ENCODE measurements at regions not wholly inside any gene's neighbourhood (a gene's known extent, or its start where the extent isn't known, plus 50 kb on each side); places are given as distances from the start of the nearest gene placed in this dataset.

DNA sequence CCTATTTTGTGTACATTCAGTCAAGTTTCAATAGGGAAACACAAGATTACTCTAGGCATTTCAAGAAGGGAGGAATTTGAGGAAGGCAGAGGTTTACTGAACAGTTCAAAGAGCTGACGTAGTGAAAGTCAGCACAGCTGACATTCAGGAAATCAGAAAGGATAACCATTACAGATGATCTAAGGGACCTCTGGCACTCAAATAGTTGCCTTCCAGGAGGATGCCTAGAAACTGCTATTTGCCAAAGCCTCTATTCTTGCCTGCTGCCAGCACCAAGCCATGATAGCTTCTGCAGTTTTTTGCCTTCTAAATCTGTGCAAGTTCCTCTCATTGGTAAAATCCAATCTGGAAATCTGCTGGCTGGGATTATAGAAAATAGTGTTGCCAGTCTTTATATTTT, 373.1 kb downstream of the CSNK1G3 start:
- DNase-seq = no peak

DNA sequence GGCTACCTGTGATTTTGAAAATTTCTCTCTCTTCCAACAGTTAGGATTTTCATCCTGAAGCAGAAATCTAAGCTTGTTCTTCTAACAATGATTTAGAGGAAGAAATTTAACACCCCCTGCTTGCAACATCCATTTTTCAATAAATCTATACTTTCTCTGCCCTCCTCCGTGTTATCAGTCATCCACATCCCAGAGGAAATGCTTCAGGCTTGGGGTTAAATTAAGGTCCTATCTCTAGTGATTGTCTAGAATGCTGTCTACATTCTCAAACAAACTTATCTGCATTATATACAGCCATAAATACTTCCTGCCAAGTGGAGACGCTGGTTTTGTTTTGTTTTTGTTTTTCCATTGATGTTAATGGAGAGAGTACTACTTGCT, 371.0 kb downstream of the CSNK1G3 start:
- DNase-seq = no peak

DNA sequence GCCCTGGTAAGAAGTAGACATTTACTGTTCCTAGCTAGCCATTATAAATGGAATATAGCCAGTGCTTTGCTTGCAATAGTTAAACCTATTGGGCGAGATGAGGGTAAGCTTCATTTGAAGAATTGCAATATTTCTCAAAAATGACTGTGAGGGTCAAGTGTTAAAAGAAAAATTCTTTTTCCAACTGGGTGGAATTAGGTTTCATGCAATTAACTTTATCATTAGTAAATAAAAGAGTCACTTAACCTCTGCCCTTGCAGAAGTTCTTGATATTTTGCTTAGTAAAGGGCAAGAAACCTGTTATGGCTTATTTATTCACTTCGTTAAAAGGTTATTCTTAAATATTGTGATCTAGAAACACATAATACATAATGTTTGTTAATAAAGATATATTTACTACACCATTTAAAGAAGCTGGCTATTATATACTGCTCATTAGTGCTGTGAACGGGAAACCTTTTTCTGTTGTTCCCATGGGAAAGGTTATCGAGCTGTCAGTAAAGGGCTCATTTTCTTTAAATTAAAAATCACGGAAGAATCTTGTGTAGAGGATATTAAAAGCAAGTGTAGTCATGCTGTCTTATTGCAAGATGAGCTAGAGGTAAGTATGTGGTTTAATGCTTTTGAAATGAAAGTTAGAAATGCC, 370.5 kb downstream of the CSNK1G3 start:
- DNase-seq = no peak

- no peak for DNase-seq
Measured at GRCh38 chr5:123881759-123882244, 369.8 kb downstream of the CSNK1G3 start.

DNA sequence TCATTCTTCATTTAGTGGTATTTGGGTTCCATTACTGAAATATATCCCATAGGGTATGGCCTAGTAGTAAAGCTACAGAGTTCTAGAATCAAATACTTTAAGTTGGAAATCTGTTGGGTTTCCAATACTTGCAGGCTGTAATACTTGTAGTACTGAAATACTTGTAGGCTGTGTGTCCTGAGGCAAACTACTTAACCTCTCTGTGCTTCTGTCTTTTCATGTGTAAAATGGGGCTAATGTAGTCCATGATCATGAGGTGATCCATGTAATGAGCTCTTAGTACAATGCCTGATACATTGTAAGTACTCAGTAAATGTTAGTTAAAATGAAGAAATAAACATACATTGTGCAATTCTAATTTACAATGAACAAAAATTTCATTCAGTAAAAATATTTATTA, 368.9 kb downstream of the CSNK1G3 start:
- DNase-seq = no peak

DNA sequence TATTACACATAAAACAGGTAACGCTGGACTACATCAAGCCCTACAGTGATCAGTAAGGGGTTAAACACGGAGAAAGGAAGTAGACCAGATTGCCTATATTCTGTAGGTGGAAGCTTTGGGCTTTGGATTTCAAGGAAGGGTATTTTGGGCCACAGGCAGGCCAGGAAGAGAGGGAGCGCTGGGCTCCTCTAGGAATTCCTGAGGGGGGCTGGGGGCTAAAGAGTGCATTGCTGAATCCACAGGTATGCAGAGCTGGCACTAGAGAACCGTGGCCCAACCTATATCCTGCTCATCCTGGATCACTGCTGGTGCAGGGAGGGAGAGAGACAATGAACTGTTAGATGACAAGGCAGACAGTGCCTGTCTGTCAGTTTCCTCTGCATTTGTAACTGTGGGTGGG, 367.1 kb downstream of the CSNK1G3 start:
- no peak for DNase-seq

GRCh38 chr5:123876276-123876790, 364.4 kb downstream of the CSNK1G3 start:
- no peak for DNase-seq

GRCh38 chr5:123875561-123876275, 363.7 kb downstream of the CSNK1G3 start:
- no peak for DNase-seq

DNA sequence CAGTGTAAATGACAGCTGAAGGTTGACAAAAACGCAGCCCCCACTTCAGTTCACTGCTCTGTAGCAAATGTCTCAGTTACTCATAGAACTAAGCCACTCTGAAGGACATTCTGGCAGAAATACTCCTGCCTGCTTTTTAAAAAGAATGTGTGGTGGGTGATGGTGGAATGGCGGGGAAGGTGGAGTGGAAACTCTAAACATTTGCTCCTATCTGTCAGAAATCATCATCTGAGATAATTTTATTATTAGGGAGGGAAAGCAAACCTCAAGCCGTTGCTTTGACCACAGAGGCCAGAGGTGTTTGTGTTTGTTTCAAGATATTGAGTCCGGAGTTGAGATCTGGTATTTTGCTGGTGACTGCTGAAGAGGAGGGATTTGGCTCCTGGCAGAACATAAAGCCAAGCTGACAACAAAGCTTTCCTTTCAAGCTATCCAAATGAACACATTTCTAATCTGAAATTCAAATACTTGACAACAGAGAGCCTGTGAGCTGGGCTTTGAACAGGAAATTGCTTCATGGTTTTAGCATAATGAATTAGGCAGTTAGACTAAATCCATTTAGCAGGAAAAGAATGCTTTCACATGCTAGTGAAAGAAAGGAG, 362.7 kb downstream of the CSNK1G3 start:
- DNase-seq = peak; percentile 5

- no peak for DNase-seq
Measured at GRCh38 chr5:123873846-123874245, 361.9 kb downstream of the CSNK1G3 start.

DNA sequence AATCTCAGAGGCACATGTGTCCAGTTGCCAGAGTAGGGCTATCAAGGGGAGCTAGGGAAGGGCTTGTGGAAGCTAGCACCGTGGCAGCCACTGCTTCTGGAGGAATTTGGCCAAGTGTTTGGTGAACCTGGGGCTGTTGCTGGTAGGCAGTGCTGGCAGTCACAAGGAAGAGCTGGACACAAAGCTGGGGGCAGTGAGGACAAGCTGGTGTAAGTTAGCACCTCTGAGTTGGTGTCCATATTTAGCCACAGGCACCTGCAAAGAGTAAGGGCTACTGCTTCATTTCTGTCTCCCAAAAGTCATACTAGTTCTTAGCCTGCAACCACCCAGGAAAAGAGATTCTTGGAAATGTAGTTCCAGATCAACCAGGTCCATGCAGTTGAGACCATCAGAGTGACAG, 359.4 kb downstream of the CSNK1G3 start:
- no peak for DNase-seq

DNA sequence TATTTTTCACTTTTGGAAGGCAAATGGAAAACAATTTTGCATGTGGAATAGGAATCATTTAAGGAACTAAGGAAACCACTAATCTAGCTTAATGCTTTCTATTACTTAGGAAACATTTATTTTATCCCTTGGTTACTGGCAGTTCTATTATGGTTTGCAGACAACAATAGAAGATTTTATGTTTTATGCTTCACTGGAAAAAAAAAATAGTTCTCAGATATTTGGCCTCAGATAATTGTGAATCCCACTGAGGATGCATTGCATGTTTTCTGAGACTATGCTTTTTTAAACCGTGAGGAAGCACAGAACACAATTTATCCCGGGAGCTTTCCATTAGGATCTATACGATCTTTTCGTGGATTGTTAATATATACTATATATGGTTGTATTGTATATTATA, 356.9 kb downstream of the CSNK1G3 start:
- DNase-seq = no peak

- DNase-seq = peak; percentile 12
Measured at GRCh38 chr5:123868267-123868666, 356.3 kb downstream of the CSNK1G3 start.

DNA sequence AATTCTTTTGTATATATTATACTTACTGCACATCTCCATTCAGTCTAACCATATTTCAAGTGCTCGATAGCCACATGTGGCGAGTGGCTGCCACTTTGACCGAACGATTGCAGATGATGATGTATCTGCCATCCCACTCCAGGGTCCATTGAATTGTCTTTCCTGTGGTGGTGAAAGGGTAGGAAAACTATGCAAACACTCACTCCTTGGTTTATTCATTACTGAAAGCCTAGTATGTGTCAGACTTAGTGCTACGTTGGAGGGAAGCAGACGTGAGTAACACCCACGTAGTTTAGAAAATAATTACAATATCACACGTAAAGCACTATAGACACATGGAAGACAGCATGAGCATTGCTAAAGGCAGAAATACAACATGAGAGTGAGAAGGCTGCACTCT, 353.7 kb downstream of the CSNK1G3 start:
- DNase-seq = no peak

- no peak for DNase-seq
Measured at GRCh38 chr5:123864578-123864977, 352.6 kb downstream of the CSNK1G3 start.

GRCh38 chr5:123858938-123859337, 347.0 kb downstream of the CSNK1G3 start:
- no peak for DNase-seq

GRCh38 chr5:123856766-123857165, 344.8 kb downstream of the CSNK1G3 start:
- no peak for DNase-seq

DNA sequence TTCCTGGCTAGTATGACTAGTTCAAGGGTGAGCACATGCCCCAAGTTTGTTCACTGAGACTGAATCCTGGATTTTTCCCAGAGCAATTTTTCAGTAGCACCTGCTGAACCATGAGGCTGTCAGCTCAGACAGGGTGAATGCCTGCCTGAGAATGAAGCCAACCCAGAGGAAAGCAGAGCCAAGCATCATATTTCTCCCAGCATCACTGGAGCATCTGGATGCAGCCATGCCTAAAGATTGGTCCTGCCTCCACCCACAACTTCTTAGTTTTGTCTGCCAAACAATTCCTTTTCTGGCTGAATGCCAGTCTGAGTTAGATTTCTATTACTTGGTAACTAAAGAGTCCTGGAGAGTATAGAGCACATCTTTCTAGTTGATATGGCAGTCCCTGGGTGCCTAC, 343.6 kb downstream of the CSNK1G3 start:
- no peak for DNase-seq

DNA sequence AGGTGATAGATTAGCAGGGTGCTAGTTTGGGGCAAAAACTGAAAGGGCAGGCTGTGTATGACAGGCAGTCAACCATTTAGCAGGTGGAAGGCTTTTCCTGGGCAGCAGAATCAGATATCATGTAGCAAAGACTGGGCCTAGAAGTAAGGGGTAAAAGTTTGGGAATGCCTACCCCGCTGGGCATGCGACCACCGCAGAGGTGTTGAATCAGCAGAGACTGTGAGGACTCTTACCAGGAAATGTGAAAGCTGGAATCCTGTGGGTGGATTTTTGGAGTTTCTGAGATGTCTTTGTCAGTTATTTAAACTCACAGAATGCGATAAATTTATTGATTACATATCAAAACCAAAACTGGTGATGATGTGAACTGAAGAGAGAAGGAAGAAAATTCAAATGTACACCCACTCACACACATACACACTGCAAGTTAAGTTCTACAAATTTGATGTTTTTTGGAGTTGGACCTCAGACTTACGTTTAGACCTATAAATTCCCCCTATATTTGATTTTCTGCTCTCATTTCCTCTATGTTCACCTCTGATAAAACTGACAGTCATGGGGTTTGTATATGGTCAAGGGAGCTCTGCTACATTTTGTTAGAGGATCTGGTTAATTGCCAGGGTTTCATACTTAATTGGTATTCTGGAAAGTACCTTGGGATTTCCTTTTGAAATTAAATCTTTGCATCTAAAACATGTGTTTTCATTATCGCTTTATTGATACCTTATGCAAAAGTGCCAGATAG, 333.6 kb downstream of the CSNK1G3 start:
- DNase-seq = no peak

DNA sequence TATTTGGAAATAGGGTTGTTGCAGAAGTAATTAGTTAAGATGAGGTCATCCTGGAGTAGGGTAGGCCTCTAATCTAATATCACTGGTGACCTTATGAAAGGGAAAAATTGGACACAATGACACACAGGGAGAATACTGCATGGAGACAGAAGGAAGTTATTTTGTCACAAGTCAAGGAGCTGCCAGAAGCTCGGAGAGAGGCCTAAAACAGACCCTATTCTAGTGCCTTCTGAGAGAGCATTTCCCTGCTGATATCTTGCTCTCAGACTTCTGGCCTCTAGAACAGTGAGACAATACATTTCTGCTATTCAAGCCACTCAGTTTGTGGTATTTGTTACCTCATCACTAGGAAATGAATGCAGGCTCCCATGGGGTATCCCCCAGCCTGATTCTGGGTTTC, 332.9 kb downstream of the CSNK1G3 start:
- DNase-seq = no peak

DNA sequence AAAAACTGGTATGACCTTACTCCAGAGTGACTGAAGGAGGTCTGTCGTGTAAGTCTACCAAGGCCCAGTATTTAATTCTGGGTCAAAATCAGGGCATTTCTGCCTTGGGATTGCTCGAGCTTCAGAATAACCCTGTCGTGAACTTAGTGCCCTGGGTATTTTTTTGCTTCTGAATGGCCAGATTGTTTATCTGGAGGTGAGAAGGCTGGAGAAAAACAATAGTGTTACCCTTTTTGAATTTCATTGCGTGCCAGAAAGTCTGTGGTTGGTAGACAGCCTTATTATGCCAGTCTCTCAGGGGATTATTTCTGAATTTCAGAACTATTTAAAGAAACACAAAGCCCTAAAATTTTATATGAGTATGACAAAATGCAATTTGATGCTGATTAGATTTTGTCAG, 323.4 kb downstream of the CSNK1G3 start:
- DNase-seq = no peak

- no peak for DNase-seq
Measured at GRCh38 chr5:123830575-123830974, 318.6 kb downstream of the CSNK1G3 start.

- DNase-seq = no peak
Measured at GRCh38 chr5:123827811-123828210, 315.8 kb downstream of the CSNK1G3 start.
